ENCODE measurements at regions not wholly inside any gene's neighbourhood (a gene's known extent, or its start where the extent isn't known, plus 50 kb on each side); places are given as distances from the start of the nearest gene placed in this dataset.

DNA sequence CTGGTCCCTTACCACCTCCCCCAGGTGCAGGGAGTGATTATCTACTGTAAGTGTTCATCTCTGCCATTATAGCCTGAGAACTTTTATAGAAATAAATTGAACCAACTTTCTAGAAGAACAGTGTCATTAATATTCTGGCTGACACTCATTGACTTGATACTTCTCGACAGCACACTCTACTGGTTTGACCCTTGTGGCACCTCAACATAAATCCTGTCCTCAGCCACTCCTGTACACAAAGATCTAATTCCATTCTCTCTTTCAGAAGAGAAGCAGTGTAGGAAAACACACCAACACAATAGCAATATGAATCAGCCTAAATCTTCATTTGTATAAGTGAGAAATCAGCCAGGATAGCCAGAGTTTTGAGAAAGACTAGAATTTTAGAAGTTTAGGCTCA, 417.7 kb downstream of the TAF11L14 start:
- no peak for DNase-seq (ENCODE audit: low read depth)
- H3K4me3 ChIP-seq (ENCODE audit: control insufficient read depth, low read depth, low read length): no peak overlapping the region
- TF ChIP-seq, protein P1, sequence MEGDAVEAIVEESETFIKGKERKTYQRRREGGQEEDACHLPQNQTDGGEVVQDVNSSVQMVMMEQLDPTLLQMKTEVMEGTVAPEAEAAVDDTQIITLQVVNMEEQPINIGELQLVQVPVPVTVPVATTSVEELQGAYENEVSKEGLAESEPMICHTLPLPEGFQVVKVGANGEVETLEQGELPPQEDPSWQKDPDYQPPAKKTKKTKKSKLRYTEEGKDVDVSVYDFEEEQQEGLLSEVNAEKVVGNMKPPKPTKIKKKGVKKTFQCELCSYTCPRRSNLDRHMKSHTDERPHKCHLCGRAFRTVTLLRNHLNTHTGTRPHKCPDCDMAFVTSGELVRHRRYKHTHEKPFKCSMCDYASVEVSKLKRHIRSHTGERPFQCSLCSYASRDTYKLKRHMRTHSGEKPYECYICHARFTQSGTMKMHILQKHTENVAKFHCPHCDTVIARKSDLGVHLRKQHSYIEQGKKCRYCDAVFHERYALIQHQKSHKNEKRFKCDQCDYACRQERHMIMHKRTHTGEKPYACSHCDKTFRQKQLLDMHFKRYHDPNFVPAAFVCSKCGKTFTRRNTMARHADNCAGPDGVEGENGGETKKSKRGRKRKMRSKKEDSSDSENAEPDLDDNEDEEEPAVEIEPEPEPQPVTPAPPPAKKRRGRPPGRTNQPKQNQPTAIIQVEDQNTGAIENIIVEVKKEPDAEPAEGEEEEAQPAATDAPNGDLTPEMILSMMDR (conservative IDR thresholded peaks at IDR 0.05; ENCODE audit: control insufficient read depth, insufficient read depth, low read depth, low read length): no peak

DNA sequence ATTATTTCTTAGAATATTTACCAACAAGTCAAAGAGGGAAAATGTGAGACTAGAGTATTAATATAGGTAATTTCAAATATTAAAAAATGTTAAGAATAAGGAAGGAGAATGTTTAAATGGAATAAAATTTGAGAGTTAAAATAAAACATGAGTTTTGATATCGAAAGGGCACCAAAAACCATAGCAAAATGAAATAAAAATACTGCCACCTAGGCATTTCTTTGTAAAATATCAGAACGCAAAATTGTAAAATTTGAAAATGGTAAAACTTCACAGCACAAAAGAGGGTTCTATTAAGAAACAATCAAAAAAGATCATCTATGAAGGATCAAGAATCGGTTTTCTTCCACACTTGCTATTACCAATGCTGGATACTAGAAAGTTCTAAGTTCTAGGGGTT, 418.3 kb downstream of the TAF11L14 start:
- no peak overlapping the region for H3K4me3 ChIP-seq (ENCODE audit: control insufficient read depth, low read depth, low read length)
- TF ChIP-seq, protein P1 (conservative IDR thresholded peaks at IDR 0.05; ENCODE audit: control insufficient read depth, insufficient read depth, low read depth, low read length): no peak
- no peak for DNase-seq (ENCODE audit: low read depth)

DNA sequence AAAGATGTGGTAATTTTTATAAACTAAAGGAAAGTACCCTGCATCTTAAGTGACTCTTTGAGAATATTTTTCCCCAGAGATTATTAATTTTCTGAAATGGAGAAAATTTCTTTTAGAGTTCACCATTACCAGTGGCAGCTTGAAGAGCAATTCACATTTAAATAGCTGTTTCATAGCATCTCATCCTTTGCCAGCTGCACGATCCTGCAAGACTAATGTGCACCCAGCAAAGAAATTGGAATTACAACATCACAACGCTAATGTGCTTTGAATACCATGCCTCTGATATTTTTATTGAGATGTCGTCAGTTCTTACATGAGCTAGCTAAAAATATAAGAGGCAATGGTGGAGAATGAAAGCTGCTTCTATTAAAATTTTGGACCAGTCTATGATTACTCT, 423.5 kb downstream of the TAF11L14 start:
- TF ChIP-seq, protein P1 (conservative IDR thresholded peaks at IDR 0.05; ENCODE audit: control insufficient read depth, insufficient read depth, low read depth, low read length): no peak
- DNase-seq (ENCODE audit: low read depth): no peak
- H3K4me3 ChIP-seq (ENCODE audit: control insufficient read depth, low read depth, low read length): no peak overlapping the region

DNA sequence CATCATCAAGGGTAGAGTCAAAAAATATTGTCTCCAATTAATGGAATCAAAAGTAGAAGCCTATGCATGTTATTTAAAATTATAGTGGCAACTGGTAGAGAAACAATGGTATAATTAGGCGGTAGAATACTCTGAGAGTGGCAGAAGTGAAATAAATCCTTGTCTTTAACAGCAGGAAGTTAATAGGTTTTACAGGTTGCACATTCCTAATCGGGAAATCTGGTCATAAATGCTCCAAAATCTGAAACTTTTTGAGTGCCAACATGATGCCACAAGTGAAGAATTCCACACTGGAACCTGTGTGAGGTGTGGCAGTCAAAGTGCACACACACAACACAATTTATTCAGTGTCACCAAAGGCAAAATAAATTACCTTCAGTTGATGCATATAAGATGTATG, 433.4 kb downstream of the TAF11L14 start:
- H3K4me3 ChIP-seq (ENCODE audit: control insufficient read depth, low read depth, low read length): no peak overlapping the region
- TF ChIP-seq, protein P1 (conservative IDR thresholded peaks at IDR 0.05; ENCODE audit: control insufficient read depth, insufficient read depth, low read depth, low read length): no peak
- DNase-seq (ENCODE audit: low read depth): no peak

DNA sequence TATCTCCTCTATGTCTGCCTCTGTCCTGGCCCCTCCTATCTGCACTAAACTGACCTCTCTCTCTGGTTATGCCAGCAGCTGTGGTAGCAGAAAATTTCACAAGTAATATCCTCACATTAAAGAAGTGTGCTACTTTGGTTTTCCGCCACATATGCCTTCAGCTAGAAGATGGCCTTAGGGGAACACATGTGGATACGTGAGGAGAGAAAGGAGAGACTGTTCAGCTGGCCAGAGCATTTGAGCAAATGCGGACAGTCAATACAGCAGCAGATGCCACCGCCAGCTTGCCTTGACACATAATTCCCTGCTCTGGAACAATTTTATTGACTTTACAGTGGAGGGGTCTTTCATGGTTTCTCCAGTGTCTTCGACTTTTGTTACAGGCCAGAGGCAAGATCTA, 434.6 kb downstream of the TAF11L14 start:
- no peak for DNase-seq (ENCODE audit: low read depth)
- H3K4me3 ChIP-seq (ENCODE audit: control insufficient read depth, low read depth, low read length): no peak overlapping the region
- TF ChIP-seq, protein P1 (conservative IDR thresholded peaks at IDR 0.05; ENCODE audit: control insufficient read depth, insufficient read depth, low read depth, low read length): no peak

DNA sequence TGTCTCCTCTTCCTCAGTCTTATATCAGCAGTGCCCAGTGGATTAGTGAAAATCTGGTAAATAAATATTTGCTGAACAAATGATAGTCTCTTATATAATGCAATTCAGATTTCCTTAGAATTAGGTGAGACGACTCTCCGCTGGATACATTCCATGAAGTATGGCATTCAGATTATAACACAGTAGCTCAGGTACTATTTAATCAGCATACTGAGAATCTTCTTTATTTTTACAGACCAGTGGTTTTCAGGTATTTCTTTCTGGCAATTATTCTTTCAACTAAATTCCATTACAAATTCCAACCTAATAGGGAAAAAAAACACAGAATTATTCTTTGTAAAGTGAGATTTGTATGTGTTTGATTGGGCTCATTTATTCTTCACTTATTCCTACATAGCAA, 435.5 kb downstream of the TAF11L14 start:
- no peak for DNase-seq (ENCODE audit: low read depth)
- H3K4me3 ChIP-seq (ENCODE audit: control insufficient read depth, low read depth, low read length): no peak overlapping the region
- TF ChIP-seq, protein P1 (conservative IDR thresholded peaks at IDR 0.05; ENCODE audit: control insufficient read depth, insufficient read depth, low read depth, low read length): no peak

DNA sequence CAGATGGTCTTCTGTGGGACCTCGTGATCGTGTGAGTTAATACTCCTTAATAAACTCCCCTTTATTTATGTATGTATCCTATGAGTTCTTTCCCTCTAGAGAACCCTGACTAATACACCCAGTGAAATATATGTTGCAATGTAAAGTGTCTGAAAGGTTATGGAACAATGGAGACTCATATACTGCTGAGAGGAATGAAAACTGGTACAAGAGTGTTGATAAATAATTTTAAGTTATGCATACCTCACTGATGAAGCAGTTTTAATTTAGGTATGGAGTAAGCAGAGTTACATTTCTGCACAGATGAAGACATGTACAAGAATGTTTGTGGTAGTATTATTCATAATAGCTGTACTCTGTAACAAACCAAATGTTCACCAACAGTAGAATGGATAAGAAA, 438.3 kb downstream of the TAF11L14 start:
- no peak overlapping the region for H3K4me3 ChIP-seq (ENCODE audit: control insufficient read depth, low read depth, low read length)
- no peak for DNase-seq (ENCODE audit: low read depth)
- TF ChIP-seq, protein P1 (conservative IDR thresholded peaks at IDR 0.05; ENCODE audit: control insufficient read depth, insufficient read depth, low read depth, low read length): no peak
